ENCODE measurements at regions not wholly inside any gene's neighbourhood (a gene's known extent, or its start where the extent isn't known, plus 50 kb on each side); places are given as distances from the start of the nearest gene placed in this dataset.

DNA sequence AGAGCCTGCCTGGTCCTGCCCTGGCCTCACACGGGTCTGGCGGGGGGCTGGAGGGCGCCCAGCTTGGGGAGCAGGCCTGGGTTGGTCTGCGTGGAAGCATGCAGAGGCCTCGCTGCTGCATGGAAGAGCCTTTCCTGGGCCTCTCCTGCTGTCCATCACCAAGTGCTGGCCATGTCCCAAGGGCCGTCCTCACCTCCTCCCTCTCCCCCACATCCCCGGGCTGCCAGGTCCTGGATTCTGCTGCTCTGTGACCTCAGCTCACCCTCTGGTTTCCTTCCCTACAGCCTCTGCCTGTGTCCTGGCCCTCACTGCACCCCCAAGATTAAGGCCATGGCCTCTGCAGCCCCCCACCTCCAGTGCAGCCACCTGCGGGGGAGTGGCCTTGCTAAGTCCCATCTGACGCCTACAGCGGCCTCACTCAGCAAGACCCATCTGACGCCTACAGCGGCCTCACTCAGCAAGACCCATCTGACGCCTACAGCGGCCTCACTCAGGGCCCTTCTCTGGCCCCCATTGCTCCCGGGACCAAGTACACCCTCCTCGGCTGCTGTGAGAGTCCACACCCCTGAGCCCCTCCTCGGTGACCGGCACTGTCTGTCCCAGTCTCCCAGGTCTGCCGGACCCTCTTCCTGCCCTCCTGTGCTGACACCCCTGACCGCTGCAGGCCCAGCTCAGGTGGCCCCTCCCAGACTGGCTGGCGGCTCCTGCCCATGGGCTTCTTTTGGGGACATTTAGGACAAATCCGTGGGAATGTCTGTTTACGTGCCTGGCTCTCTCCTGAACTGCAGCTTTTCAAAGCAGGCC is 119.5 kb upstream of the B3GAT1 start:
- WGBS, 2 donors (ENCODE audit: low coverage in 1 of 2): 91% methylated on average over 5 of the region's 23 CpGs; no CpG with 5 or more reads in 1 of the 2 donors
- Histone ChIP-seq H3K36me3 (no peaks in the 10 kb centered on the region), H3K4me1 (no peaks in the 10 kb centered on the region), H3K9me3 (no peaks in the 10 kb centered on the region), H3K27ac (no peak overlapping the region), H3K4me3 (no peak overlapping the region), H3K27me3 (peaks cover 34% of the 10 kb centered on the region)
- ATAC-seq: no peak
- no peak for TF ChIP-seq POLR2A (IDR thresholded peaks at IDR 0.05)
- TF ChIP-seq CTCF (IDR thresholded peaks at IDR 0.05): no peak
- no peak for TF ChIP-seq EP300 (IDR thresholded peaks at IDR 0.05)
- TF ChIP-seq POLR2AphosphoS5 (IDR thresholded peaks at IDR 0.05): no peak

DNA sequence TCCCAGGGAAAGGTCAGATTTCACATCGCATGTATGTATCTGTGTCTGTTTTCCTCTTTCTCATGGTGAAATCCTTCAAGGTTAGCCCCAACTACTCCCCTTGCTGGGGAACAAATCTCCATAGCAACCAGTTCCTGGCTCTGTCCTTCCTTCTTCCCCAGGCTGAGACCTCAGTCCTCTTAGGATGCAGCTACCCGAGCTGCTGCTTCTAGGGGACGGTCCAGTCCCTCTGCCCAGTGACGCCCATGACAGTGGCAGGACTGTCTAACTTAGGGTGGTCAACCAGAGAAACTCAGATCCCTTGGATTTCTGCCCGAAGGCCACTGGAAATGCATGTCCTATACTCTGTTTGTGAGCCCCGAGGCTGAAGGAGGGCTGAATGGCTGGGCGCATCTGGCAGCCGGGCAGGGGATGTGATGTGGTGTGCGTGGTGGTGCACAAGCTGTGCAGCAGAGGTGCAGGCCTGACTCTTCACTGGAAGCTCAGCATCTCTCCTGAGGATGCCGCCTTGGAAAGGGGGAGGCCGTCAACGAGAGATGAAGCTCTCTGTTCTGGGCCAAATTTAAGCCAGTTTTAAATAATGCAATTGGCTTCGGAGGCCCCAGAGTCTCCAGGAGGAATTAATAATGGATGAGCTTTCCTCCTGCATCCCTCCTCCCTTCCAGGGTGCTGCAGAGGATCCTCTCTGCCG is 118.7 kb upstream of the B3GAT1 start:
- Histone ChIP-seq H3K9me3 (no peaks in the 10 kb centered on the region), H3K4me1 (no peaks in the 10 kb centered on the region), H3K36me3 (no peaks in the 10 kb centered on the region), H3K27me3 (peaks cover 27% of the 10 kb centered on the region), H3K27ac (no peak overlapping the region), H3K4me3 (no peak overlapping the region)
- ATAC-seq: no peak
- TF ChIP-seq EP300 (IDR thresholded peaks at IDR 0.05) (no peak), CTCF (IDR thresholded peaks at IDR 0.05) (no peak), POLR2A (IDR thresholded peaks at IDR 0.05) (no peak), POLR2AphosphoS5 (IDR thresholded peaks at IDR 0.05) (no peak)
- WGBS, 2 donors (ENCODE audit: low coverage in 1 of 2): 58% methylated on average over 4 of the region's 14 CpGs; no CpG with 5 or more reads in 1 of the 2 donors

DNA sequence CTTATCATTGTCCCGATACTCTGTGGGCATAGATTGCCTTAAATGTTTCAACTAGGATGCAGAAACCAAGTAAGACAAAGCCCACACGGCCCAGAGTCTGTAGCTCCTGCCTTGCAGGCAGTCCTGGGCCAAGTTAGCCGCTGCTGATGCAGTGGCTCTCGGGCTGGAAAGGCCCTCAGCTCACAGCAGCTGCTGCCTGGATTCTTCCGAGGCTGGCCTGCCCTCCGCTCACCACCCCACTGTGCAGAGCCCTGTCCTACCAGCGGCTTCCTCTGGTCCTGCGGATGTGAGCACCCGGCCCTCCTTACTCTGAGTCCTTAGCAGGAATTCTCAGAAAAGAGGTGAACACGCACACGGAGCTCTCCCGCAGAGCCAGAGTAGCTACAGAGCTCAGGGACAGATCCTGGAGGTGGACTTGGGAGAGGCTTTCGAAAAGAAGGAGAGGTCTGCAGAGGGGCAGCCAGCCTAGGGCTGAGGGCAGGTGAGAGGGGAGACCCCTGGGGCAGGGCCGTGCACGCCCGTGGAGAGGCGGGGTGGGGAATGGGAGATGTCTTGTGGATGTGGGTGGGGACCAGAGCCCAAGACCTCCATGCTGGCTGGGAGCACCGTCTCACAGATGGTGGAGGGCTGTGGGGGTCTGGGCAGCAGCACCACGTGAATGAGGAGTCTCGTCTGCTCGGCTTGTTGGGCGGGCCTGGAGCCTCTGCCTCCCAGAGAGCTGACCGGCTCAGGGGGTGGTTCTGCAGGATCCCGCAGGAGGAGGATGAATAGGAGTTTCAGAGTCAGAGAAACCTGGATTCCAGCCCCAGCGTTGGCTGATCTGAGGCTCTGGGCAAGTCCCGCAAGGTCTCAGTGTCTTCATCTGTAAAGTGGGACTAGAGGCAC is 117.4 kb upstream of the B3GAT1 start:
- 61 to 80% methylated on average over 6 to 7 of the region's 26 CpGs for WGBS, 2 donors (ENCODE audit: low coverage in 1 of 2)
- no peak for ATAC-seq
- Histone ChIP-seq H3K9me3 (no peaks in the 10 kb centered on the region), H3K27ac (no peak overlapping the region), H3K36me3 (no peaks in the 10 kb centered on the region), H3K27me3 (peaks cover 15% of the 10 kb centered on the region), H3K4me1 (no peaks in the 10 kb centered on the region), H3K4me3 (no peak overlapping the region)
- TF ChIP-seq EP300 (IDR thresholded peaks at IDR 0.05) (no peak), CTCF (IDR thresholded peaks at IDR 0.05) (no peak), POLR2AphosphoS5 (IDR thresholded peaks at IDR 0.05) (no peak)

DNA sequence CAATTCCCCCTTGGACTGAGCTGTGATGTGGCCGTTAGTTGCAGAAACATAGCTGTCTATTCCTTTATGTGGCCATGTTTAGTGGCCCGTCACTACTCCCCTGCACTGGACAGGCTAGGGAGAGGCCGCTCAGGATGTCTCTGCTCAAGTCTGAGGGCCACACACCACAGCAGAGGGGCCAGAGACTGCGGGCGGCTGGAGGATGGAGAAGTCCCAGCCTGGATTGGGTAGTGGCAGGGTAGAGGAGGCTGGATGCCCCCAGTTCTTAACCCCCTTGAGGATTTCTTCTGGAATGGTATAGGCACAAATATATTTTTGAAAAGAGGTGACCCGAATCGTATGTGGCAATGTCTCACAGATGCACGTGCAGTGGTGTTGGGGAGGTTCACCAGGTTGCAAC is 116.4 kb upstream of the B3GAT1 start:
- TF ChIP-seq POLR2A (IDR thresholded peaks at IDR 0.05): no peak
- no peak for TF ChIP-seq CTCF (IDR thresholded peaks at IDR 0.05)
- TF ChIP-seq POLR2AphosphoS5 (IDR thresholded peaks at IDR 0.05): no peak
- TF ChIP-seq EP300 (IDR thresholded peaks at IDR 0.05): no peak
- no peak for ATAC-seq
- WGBS, 2 donors (ENCODE audit: low coverage in 1 of 2): 89 to 100% methylated on average over 3 to 4 of the region's 8 CpGs
- Histone ChIP-seq H3K4me3 (no peak overlapping the region), H3K27me3 (peaks cover 15% of the 10 kb centered on the region), H3K36me3 (no peaks in the 10 kb centered on the region), H3K9me3 (no peaks in the 10 kb centered on the region), H3K4me1 (no peaks in the 10 kb centered on the region), H3K27ac (no peak overlapping the region)
